Hematopoietic multipotent progenitor cell treated with erythropoietin and hydrocortisone succinate and interleukin-3 and kit ligand, for 17 days (in vitro differentiated cells): ENCODE measurements at regions not wholly inside any gene's neighbourhood (a gene's known extent, or its start where the extent isn't known, plus 50 kb on each side); places are given as distances from the start of the nearest gene placed in this dataset.
"Not testable (repeated sequence)": the region's sequence is repeated elsewhere in the genome, so short reads cannot be mapped to it uniquely, and the experiment has no call there.

Experiments used
- DNase-seq: peaks from one replicate; pipeline ENCODE4 v3.0.0-alpha.2; 2015; ENCODE audit warnings: low spot score

- no peak for DNase-seq
Measured at GRCh38 chr3:17833786-17834559, 91.5 kb upstream of the TBC1D5 start.

- DNase-seq: no peak
Measured at GRCh38 chr3:17832016-17832415, 89.6 kb upstream of the TBC1D5 start.

DNA sequence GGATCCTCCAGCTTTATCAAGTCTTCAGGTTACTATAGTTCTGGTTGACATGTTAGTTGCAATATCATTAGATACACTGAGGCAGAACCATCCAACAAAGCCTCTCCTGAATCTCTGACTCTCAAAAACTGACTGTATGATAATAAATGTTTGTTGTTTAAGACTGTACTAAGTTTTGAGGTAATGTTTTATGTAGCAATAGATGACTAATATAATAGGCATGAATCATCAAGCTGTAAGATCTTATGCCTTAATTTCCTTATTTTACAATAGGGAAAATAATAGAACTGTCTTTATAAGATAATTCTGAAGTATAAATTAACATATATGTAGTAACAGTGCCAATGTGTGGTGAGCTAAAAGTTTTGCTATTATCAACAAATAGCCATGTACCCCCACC, 88.9 kb upstream of the TBC1D5 start:
- no peak for DNase-seq

DNA sequence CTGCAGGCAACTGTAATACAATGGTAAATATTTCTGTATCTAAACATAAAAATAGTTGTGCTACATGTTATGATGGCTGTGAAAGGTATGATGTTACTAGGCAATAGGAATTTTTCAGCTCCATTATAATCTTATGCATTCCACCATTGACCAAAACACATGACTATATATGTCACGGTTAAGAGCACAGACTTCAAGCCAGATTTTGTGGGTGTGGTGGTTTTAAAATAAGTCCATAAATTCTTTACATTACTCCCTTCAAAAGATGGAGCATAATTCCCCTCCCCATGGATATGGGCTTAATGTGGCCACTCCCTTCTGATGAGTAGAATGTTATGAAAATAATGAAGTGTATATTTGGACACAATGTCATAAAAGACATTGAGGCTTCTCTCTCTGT, 88.4 kb upstream of the TBC1D5 start:
- DNase-seq: no peak

- DNase-seq: no peak
Measured at GRCh38 chr3:17828388-17828787, 86.0 kb upstream of the TBC1D5 start.

DNA sequence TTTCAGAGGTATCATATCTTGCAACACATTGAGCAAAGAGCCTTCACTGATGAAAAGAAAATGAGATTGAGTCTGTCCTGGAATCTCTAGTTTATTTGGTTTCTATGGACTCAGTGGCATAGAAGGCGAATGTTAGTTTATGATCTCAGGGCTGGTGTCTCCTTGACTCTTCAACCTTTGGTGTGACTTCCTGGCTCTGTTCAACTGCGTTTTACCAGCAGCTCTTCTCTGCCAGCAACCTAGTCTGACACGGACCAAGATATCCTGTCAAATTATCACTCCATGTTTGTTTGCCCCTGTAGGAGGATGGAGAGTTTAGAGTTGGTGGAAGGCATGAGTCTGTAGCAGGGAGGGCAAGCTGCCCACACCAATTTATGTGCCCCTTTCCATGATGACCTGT, 82.9 kb upstream of the TBC1D5 start:
- DNase-seq: no peak

DNA sequence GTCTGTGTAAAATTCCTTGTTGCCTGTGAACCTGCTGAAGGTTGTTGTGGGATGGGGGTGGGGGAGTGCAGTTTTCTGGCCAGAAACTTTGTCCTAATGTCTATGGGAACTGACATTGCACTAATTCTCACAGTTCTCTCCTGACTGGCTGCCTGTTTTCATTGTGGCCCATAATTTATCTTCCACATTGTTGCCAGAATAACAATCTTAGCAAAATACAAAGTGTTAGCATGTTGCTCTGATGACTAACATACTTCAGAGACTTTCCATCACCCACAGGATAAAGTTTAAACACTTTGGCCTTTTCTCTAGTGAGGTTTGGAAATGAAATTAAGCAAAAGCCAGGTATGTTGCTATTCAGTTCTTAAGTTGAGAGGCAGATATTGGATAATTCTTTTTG, 81.4 kb upstream of the TBC1D5 start:
- no peak for DNase-seq

DNA sequence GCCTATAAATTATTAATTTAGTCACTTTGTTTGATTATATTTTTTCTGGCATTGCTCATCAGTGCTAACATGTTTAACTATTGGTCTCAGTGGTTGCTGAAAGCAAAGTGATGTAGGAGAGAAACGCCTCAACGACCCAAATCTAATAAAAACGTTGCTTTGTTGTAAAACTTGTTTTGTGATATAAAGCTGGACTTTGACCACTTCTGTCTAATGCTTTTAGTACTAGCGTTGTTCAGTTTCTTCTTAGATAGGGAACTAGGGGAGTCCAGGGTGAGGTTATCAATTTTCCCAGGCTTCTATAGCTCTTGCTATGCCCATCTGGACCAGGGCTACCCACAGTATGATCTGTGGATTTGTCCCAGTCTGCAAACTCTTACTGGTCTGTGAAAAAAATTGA, 80.6 kb upstream of the TBC1D5 start:
- no peak for DNase-seq

GRCh38 chr3:17820704-17821103, 78.3 kb upstream of the TBC1D5 start:
- DNase-seq: no peak

GRCh38 chr3:17820275-17820674, 77.8 kb upstream of the TBC1D5 start:
- no peak for DNase-seq

DNA sequence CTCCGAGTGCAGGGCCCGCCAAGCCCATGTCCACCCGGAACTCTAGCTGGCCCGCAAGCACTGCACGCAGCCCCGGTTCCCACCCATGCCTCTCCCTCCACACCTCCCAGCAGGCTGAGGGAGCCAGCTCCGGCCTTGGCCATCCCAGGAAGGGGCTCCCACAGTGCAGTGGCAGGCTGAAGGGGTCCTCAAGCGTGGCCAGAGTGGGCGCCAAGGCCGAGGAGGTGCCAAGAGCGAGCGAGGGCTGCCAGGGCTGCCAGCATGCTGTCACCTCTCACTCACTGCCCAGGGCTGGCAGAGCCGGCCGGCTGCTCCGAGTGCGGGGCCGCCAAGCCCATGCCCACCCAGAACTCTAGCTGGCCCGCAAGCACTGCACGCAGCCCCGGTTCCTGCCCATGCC, 75.5 kb upstream of the TBC1D5 start:
- not testable (repeated sequence) for DNase-seq

GRCh38 chr3:17817545-17817944, 75.1 kb upstream of the TBC1D5 start:
- DNase-seq: no peak

DNA sequence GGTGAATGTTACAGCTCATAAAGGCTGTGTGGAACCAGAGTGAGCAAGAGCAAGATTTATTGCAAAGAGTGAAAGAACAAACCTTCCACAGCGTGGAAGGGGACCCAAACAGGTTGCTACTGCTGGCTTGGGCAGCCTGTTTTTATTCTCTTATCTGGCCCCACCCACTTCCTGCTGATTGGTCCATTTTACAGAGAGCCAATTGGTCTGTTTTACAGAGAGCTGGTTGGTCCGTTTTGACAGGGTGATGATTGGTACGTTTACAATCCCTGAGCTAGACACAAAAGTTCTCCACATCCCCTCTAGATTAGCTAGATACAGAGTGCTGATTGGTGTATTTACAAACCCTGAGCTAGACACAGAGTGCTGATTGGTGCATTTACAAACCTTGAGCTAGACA, 74.4 kb upstream of the TBC1D5 start:
- not testable (repeated sequence) for DNase-seq

DNA sequence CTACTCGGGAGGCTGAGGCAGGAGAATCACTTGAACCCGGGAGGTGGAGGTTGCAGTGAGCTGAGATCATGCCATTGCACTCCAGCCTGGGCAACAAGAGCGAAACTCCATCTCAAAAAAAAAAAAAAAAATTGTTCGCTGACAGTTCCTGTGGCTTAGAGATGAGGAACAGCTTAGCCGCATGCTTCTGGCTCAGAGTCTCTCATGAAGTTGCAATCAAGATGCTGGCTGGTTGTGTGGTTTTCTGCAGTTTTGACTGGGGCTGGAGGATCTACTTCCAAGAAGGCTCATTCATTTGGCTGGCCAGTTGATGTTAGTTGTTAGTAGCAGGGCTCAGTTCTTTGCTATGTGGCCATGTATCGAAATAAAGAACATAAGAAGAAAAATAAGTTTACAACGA, 69.9 kb upstream of the TBC1D5 start:
- not testable (repeated sequence) for DNase-seq

DNA sequence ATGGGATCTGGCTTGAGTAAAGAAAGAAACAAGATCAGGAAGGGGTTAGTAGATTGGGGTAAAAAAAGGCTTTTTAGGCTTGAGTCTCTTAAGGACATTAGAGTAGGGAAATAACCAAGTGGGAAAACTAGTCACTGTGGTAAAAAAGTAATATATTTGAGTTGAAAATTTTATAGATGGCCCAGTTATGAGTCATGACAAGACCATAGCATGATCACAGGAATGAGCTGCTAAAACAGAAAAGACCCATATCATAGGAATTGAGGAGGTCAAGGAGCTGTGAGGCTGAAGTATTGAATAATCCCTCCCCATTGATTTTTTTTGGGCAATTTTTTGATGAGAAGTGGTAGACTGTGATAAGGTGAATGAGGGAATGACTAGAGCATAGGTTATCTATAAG, 69.2 kb upstream of the TBC1D5 start:
- DNase-seq: no peak

GRCh38 chr3:17810759-17811158, 68.3 kb upstream of the TBC1D5 start:
- no peak for DNase-seq

DNA sequence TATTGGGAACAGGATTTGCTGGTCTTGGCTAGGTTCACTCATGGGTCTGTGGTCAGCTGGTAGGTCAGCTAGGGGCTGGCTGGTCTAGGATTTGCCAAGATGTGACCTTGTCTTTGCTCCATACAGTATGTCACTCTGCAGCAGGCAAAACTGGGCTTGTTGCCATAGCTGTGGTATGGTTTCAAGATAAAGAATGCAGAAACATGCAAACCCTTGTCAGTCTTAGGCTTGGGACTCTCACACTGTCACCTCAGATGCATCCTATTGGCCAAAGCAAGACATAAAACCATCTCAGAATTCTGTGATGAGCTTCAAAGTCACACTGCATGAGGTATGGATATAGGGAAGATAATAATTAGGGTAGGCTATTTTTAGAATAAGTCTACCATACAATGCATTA, 66.6 kb upstream of the TBC1D5 start:
- DNase-seq: peak; percentile 16

DNA sequence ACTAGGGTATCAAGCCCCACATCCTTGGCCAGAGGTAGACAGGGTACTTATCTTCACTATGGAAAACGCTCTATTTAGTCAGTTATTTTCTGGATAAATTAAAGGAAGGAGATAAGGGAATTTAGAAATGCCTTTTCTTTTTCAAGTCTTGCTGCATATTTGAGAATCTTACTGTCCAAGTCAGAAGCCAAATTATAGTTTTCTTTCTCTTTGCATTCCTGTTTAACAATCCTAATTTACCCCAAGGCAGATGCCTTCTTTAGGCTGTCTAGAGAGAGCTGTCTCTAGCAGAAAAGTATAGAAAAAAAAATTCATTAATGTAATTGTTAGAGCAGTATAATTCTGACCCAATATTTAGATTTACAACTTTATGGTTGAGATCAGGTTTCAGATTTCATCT, 64.4 kb upstream of the TBC1D5 start:
- DNase-seq: no peak

DNA sequence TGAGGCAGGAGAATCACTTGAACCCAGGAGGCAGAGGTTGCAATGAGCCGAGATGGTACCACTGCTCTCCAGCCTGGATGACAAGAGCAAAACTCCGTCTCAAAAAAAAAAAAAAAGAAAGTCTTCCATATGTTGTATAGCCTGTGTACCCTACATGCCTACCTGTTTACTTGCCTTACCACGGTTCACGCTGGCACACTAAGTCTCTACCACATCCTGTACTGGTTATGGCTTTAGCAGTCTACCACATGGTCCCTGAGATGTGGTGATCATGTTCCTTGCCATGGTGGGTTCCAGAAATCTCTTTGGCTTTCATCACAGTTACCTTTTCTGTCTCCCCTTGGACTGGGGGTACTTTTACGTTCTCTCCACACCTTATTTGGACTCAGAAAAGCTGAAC, 63.8 kb upstream of the TBC1D5 start:
- DNase-seq: no peak

- no peak for DNase-seq
Measured at GRCh38 chr3:17805461-17805940, 63.1 kb upstream of the TBC1D5 start.

DNA sequence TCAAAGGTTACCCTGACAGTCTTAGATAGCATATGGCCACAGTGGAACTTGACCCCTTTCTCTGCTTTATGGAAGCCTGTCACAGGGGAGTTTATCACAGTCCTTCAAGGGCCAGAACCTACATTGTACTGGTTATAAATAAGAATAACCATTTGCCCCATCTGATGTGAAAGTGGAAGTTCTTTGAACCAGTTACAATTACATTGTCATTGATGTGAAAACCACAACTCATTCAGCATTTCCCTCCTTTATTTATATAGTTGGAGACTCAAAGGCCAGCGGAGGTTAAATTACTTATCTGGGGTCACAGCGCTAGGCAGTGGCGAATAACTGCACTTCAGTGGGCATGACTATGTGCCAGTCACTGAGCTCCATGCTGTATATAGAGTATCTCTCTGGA, 60.5 kb upstream of the TBC1D5 start:
- no peak for DNase-seq

DNA sequence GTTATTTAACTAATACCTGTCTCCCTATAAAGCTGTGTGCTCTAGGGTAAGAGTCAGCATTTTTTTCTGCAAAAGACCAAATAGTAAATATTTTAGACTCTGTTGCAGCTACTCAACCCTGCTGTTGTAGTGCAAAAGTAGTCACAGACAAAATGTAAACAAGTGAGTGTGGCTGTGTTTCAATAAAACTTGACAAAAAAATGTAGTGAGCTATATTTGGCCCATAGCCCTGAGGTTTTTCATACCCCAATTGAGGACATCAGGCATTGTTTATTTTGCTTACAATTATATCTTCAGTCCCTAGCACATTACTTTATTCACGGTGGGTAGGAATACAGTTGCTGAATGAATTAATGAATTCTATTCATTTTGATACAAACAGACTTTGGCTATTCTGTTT, 58.7 kb upstream of the TBC1D5 start:
- DNase-seq: no peak

DNA sequence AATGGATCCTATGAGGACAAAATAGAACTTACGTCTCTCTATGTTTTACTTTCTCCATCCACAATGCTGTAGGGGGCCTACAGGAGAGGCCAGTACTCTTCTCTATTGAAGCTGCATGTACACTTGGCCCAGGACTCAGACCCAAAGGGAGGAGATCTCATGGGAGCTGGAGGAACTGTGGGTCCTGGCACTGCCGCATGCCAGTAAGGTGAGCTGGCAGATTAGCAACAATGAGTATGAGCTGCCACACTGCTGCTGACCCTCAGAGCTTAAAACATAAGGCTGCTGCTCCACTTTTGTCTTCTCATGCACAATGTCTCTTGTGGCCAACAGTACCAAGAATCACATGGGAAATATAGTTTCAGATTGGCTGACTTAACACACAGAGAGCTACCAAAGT, 57.8 kb upstream of the TBC1D5 start:
- DNase-seq: no peak

DNA sequence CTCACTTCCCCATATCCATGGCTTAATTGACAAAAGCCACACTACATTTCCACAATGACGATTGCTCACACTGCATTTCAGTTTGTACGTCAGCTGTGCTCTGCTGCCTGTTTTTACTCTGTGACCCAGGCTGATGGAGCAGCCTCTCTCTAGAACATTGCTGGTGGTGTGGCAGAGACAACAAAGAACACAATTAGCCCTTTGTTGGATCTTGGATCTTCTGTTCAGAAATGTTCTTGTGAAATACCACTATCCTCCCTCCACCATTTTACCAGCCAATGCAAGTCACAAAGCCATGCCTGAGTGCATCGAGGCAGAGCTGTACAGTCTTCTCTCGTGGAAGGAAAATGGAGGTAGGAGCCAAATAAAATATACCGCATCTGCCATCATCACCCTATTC, 56.9 kb upstream of the TBC1D5 start:
- no peak for DNase-seq
